ENCODE measurements at regions not wholly inside any gene's neighbourhood (a gene's known extent, or its start where the extent isn't known, plus 50 kb on each side); places are given as distances from the start of the nearest gene placed in this dataset.
"Not testable (repeated sequence)": the region's sequence is repeated elsewhere in the genome, so short reads cannot be mapped to it uniquely, and the experiment has no call there.

DNA sequence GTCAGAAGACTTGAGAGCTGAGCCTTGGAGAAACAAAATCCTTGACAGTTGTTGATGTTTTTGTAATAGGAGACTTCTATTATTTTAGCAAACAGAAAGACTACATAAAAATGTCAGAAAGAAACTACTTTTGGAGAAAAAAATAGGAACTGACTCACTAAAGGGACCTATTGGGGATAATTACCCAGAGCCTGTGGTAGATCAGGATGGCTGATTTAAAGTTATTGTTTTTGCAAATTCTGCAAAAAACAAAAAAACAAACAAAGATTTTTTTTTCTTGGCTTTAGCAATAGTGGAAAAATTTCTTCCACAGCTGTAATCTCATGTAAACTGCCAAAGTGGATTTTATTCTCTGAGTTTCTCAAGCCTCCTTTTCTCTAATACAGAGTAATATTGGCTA, 101.5 kb upstream of the SATB1 start:
- no peak for DNase-seq

DNA sequence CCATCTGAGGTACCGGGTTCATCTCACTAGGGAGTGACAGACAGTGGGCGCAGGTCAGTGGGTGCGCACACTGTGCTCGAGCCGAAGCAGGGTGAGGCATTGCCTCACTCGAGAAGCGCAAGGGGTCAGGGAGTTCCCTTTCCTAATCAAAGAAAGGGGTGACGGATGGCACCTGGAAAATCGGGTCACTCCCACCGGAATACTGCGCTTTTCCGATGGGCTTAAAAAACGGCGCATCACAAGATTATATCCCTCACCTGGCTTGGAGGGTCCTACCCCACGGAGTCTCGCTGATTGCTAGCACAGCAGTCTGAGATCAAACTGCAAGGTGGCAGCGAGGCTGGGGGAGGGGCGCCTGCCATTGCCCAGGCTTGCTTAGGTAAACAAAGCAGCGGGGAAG, 91.0 kb upstream of the SATB1 start:
- not testable (repeated sequence) for DNase-seq

DNA sequence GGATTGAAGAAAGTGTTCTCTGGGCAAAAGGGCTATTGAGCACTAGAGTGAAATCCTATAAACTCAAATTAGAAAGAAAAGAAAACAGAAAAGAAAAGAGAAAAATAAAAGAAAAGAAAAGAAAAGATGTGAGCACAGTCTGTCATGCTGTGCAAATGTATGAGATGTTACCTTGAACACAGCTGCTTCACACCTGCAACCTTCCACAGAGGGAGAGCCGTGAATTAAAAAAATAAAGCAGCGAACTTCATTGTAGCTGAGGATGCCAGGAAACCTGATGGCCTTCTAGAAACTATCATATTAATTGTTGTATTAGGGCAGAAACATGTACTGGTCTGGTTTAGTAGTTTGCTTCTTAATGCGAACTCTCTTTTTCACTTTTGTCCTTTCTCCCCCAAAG, 88.0 kb upstream of the SATB1 start:
- DNase-seq: no peak

DNA sequence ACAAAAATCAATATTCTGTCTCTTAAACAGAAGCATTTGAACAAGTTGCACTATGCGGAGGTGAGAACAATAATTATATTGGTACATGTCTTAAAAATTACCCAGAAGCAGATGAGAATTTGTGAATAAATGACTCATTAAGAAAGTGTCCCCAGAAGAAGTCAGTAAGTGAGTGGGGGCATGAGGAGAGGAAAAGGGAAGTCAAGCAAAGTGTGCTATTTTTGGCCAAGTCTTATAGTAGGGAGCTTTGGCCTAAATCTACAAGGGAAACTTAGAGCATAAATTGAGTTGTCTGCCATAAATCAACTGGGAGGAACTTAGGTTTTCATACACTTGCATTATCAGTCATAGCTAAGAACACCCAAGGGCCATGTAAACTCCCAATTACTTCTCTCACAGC, 86.9 kb upstream of the SATB1 start:
- no peak for DNase-seq

DNA sequence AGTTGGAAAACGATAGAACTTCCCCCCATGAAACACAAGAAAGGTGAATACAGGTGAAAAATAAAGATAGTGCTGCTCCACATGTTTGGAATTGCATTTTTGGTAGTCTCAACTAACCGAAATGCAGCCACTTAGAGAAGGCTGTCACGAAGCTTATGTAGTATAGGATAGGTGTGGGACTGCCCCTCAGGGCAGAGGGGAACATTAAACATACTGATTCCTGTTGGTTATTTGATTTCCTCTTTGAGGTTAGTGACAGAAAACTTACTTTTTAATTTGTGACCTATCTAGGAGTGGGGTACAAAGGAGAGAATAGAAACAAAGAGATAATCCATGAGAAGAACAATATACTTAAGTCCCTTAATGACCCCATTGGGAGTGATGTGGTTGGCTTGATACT, 85.8 kb upstream of the SATB1 start:
- no peak for DNase-seq

DNA sequence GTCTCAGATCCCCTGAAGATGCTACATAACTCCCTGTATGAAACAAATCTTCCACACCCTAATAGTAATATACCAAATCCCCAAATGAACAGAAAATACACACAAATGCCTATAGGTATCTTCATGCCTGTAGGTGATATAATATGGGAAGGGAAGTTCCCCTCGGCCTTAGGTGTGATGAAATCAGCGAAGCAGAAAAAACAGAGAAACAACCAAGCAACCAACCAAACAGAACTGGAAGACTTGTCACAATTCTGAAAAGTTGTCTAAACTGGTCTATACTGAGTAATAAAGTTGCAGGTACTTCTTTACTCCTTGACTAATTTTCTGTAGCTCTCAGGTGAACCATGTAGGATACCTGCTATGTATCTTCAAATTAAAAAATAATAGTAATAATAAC, 82.2 kb upstream of the SATB1 start:
- DNase-seq: no peak

DNA sequence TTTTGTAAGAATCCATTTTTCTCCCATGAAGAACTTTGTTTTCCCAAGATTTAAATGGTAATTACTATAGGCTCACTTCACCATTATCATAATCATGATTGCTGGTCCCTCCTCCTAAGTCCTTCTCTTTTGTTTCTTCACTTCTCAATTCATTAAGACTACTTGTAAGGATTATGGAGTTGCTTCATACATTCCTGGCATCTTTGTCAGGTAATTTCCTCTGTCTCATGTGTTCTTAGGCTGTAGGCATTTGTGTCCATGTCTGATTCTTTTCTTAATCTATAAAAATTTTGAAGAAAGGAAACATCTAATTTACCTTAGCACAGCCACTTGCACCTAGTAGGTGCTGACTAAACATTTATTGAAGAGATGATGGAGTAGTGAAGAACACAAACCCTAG, 79.9 kb upstream of the SATB1 start:
- no peak for DNase-seq

DNA sequence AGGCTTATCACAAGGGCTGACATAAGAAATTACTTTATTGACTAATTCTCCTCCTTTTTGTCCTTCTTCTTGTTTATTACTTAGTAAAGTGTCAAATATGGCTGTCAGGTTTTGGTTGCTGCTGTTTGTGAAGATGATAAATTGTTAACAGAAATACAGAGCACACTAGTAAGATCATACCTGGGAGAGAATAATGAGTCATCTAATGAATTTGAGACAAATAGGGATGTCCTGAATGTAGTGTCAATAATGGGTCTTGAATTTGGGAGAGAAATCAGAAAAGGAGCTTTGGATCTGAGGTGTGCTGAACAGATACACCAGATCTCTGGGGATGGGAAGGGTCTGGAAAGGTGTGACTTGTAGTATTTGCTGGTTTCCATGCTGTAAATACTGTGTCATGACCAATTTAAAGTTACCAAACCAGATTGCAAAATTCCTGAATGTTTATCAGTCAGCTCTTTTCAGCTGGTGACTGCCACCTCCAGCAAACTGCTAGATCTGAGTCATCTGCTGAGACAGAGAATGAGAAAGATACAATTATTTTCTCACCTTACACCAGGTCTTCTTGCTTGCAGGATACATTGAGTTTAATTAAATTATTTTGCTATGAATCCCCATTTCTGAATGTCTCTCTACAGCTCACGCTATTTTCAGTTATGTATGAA, 76.7 kb upstream of the SATB1 start:
- no peak for DNase-seq

DNA sequence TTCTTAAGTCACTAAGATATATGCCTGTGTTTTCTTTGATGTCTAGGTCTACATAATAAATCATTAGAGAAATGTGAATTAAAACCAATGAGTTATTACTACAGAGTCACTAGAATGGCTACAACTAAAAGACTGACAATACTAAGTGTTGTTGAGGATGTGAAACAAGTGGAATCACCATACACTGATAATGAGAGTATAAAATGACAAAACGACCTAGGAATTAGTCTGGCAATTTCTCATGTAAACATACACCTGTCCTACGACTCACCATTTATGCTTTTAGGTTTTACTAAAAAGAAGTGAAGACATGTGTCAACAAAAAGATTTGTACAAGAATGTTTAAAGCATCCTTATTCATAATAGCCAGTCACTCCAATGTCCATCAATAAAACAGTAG, 75.2 kb upstream of the SATB1 start:
- no peak for DNase-seq

DNA sequence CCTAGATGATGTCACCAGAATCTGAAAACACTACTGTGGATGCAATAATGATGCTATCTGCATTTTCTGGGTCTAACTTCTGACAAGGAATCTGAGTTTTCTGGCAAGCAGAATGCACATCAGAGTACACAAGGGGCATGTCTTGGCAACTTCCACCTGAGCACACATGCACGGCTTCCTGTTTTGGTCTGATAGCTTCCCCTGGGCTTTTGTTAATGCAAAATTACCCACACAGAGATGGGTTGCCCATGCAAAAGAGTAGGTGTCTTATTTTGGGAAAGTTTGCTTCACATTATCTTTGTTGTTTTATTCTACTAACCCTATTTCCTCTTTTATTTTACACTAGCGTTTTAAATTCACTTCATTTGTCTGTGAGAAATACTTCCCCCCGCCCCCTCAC, 74.2 kb upstream of the SATB1 start:
- DNase-seq: no peak

DNA sequence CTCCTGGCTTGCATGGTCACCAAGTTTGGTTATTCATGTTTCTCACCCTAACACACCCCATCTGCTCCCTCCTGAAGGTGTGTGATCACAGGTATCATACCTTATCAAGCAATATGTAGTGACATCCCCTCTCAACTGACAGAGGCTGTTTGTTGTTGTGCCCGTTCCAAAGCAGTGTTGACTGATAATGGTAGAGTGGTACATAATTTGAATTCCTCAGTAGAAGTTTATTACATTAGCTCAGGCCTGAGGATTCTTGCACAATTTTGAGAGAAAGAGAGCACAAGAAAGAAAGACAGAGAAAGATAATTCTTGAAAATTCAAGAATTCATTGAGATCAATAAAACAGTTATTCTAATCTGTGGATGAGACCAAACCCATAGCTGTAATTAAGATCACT, 69.1 kb upstream of the SATB1 start:
- no peak for DNase-seq

DNA sequence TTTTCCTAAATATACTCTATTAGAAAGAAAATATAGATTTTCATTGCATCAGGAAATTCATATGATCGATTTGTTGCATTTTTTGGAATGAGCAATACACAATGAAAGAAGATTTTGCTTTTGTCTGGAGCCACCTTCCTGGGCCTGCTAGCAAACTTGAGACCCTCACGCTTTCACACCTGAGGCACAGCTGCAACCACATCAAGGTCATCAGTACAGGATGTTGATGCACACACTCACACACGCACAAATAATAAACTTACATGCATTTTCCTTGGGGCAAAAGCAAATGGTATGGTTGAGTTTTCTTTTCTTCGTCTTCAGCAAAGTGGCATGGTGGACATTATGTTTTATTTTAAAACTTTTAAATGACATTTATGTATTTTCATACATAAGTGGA, 64.8 kb upstream of the SATB1 start:
- DNase-seq: no peak

DNA sequence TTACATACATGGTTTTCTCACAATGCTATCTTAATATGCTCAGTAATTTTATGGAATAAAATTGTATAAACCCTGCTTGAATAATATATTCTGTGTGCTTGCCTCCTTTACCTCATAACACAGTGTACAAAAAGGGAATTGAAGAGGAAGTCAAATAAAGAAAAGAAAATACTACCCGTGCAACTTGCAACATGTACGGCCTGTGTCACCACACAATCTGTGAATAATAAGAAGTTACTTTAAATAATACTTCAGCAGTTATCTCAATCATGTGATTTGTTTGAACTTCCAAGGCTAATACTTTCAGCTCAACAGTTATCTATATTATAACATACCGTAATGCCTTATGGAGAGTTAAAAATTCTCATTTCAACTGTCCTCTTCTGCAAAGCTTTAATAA, 58.1 kb upstream of the SATB1 start:
- DNase-seq: no peak

DNA sequence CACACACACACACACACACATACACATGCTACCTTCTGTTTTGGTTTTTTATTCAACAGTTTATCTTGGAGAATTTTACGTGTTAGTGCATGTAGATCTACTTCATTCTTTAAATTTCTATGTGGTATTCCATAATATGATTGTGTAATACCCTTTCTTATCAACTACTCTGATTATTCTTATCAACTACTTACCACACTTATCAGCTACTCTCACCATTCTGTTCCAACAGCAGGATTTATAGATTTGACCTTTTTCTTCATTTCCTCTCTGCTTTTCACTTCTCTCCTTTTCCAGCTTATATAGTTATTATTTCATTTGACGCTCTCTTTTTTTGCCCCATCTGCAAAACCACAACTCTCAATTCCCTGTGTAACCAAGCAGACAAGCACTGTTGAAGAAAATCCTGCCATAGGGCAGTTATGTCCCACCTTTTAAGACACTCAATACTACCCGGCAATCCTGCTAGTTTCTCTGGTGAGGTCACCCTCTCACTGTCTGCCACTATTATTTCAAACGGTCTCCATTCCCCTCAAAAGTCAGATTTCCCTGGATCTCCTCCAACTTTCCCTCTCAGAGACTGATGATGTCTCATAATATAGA, 56.9 kb upstream of the SATB1 start:
- no peak for DNase-seq

DNA sequence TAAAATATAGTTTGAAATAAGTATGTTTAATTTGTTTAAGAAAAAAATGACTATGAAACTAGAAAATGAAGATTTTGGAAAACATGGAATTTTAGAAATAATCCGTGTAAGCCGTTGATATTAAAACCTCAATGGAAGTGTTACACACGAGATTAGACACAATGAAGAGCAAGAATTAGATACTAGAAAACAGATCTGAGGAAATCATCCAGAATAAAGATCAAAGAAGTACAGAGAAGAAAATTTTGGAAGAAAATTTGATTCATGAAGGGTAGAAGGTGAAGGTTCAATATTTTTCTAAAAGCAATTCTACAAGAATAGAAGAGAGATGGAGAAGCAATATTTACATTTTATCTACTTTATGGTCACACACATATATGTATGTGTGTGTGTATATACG, 52.5 kb upstream of the SATB1 start:
- DNase-seq: no peak

Data from NCI-H446 (cell line).